Right forelimb (tissue), 1 donor: ENCODE measurements at regions not wholly inside any gene's neighbourhood (a gene's known extent, or its start where the extent isn't known, plus 50 kb on each side); places are given as distances from the start of the nearest gene placed in this dataset.
A peak's percentile ranks its signal among the peaks of the same experiment; 100 is the strongest.

Source experiments
- DNase-seq: peaks from one replicate; pipeline ENCODE4 v3.0.0-alpha.2; 2018

GRCh38 chr15:89421219-89421618 is 75.2 kb downstream of the RHCG start:
- DNase-seq, result no peak

- peak; percentile 76 for DNase-seq
Observed at GRCh38 chr15:89419370-89419984, 76.9 kb downstream of the RHCG start.

- no peak for DNase-seq
Observed at GRCh38 chr15:89417206-89417725, 79.1 kb downstream of the RHCG start.

- no peak for DNase-seq
Observed at GRCh38 chr15:89416339-89417183, 79.8 kb downstream of the RHCG start.

GRCh38 chr15:89414571-89414970 is 79.9 kb upstream of the POLG start:
- DNase-seq, result no peak

GRCh38 chr15:89413877-89414276 is 79.3 kb upstream of the POLG start:
- no peak for DNase-seq

- DNase-seq, result no peak
Observed at GRCh38 chr15:89412905-89413411, 78.3 kb upstream of the POLG start.

GRCh38 chr15:89410039-89410435 is 75.4 kb upstream of the POLG start:
- no peak for DNase-seq

- DNase-seq, result no peak
Observed at GRCh38 chr15:89409184-89410038, 74.8 kb upstream of the POLG start.

- no peak for DNase-seq
Observed at GRCh38 chr15:89408372-89409183, 74.0 kb upstream of the POLG start.

GRCh38 chr15:89406940-89407607 is 72.5 kb upstream of the POLG start:
- DNase-seq, result no peak

GRCh38 chr15:89406218-89406939 is 71.8 kb upstream of the POLG start:
- no peak for DNase-seq

GRCh38 chr15:89405494-89405893 is 70.9 kb upstream of the POLG start:
- DNase-seq, result no peak

- no peak for DNase-seq
Observed at GRCh38 chr15:89404023-89404422, 69.4 kb upstream of the POLG start.

GRCh38 chr15:89402518-89402805 is 67.8 kb upstream of the POLG start:
- DNase-seq, result no peak

GRCh38 chr15:89401631-89402517 is 67.2 kb upstream of the POLG start:
- no peak for DNase-seq

- no peak for DNase-seq
Observed at GRCh38 chr15:89400782-89401545, 66.3 kb upstream of the POLG start.

GRCh38 chr15:89400116-89400781 is 65.6 kb upstream of the POLG start:
- DNase-seq, result no peak
